GM18498 (cell line): ENCODE measurements at regions not wholly inside any gene's neighbourhood (a gene's known extent, or its start where the extent isn't known, plus 50 kb on each side); places are given as distances from the start of the nearest gene placed in this dataset.
"Not testable (repeated sequence)": the region's sequence is repeated elsewhere in the genome, so short reads cannot be mapped to it uniquely, and the experiment has no call there.

Source experiments
- ATAC-seq: cut with Tn5 transposase; IDR thresholded peaks from one replicate; pipeline ENCODE4 v1.9.1; 2021; ENCODE audit warnings: mild to moderate bottlenecking, moderate library complexity; ENCODE audit not compliant: unreplicated experiment

DNA sequence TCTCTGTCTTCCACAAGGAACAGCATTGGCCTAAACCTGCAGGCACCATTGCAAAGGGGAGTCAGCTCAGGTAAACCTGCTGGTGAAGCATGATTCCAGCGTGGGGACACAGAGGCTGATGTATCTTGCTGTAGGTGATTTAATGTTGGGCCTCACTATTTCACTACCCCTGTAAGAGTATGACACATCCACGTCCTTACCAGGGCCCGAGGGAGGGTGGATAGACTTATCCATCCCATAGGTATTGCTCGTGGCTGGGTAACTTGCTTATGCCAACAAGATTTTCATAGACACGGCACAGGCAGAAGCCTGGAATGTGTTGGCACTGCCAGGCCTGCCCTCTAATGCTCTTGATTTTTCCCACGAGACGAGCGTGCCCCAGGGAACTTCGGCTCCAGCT, 107.4 kb upstream of the SULF2 start:
- ATAC-seq = not testable (repeated sequence)

DNA sequence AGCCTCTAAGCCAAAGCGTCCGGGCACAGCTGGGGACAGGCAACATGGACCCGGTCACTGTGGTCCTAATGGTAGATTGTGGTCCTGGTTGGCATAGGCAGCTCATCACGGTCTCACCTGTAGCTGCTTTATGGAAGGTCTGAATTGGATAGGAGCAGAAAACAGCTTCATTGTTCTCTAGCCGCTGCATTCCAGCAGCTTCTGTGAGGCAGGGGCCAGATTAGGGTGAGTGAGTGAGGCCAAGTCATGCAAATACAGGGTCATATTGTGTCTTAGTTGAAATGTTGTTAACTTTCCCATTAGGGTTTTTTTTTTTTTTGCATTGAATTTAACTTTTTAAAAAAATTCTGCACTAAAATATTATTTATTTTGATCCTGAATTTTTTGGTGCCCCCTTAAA, 105.4 kb upstream of the SULF2 start:
- ATAC-seq = not testable (repeated sequence)

DNA sequence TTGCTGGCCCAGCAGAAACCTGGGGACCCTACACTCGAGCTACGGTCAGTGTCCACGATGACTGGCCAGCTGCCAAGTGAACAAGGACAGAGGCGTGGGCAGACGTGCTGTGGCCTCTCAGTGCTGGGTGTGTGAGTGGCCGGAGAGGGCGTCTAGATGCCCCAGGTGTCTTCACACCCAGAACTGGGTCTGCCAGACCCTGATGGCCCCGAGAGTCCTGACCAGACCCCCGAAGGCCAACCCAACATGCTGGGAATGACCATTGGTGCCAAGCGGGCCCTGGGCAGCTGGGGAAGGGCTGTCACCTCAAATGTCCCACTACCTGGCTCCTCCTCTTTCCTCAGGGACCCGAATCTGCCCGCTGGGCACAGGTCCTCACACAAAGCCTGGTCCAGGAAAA, 104.5 kb upstream of the SULF2 start:
- ATAC-seq = not testable (repeated sequence)

DNA sequence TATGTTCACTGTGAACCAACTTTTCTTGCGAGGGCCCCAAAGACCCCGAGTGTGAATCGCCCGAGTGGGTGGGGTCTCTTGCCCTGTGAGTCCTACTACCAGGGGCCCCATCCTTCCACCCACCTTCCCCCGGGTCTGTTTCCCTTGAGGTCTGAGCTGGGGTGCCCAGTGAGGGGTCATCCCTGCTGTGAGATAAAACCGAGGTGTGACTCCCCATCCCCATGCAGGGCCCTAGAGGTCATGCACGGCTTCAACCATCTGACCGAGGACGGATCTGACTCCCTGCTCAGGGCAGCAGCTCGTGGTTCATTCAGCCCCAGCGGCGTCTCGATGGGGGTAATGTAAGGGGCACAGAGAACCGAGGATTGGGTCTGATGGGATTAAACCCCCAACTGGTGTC, 103.1 kb upstream of the SULF2 start:
- ATAC-seq = no peak

DNA sequence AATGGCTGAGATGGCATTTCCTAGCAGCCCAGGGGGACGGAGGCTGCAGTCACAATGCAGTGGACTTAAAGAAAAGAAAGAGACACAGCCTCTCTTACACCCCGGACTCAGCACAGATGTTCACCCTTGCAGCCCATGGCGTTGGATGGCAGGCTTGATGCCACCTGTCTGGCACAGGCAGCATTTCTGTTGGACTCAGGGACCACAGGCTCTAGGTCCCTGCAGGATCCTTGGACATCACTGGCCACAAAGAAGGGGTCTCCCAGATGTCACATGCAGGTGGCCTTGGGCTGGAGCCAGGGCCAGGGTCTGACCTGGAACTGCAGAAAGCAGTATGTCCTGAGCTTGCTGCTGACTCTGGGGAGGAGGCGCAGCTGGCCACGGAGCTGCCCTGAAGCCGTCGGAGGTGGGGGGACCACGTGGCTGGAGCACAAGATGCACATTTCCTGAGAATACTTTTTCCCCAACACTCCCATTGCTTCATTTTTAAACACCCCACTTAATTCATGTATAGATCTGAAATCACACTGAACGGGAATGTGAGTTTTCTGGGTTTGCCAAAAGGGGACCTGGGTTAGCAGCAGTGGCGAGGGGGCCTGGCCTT, 102.3 kb upstream of the SULF2 start:
- no peak for ATAC-seq

DNA sequence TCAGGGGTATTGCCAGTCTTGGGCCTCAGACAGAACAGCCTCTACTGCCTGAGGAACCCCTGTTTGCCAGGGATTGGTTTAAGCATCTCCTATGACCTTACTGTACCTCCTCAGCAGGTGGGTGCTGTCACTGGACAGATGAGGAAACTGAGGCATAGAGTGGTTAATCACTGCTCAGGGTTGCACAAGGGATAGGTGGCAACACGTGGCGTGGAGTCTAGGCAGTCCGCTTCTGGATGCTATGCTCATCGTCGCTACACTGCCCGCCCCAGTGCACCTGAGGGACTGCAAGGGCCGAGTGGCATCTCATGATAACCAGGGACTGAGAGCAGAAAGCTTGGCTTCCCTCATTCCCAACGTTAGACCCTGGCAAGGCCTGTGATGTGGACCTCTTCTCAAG, 101.8 kb upstream of the SULF2 start:
- ATAC-seq = no peak

DNA sequence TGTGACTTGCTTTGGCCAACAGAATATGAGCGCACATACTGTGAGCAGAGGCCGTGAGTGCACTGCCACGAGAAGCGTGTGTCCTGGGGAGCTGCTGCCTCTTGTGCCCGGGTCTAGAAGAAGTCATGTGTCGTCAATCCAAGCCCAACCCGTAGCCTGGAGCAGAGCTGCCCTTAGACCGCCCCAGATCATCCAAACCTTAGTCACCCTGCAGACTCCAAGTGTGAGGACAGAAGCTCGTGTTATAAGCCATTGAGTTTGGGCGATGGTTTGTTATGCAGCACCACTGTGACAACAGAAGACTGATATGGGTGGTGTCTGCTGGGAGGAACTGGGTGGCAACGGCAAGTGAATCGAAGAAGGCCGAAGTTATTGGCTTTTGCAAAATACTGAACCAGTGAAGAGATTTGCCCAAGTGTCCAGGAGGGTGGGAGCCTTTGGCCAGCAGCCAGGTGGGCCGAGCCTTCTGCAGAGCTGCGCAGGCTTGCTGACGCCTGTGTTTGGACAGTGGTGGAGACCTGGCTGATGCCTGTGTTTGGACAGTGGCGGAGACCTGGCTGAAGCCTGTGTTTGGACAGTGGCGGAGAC, 101.3 kb upstream of the SULF2 start:
- no peak for ATAC-seq

DNA sequence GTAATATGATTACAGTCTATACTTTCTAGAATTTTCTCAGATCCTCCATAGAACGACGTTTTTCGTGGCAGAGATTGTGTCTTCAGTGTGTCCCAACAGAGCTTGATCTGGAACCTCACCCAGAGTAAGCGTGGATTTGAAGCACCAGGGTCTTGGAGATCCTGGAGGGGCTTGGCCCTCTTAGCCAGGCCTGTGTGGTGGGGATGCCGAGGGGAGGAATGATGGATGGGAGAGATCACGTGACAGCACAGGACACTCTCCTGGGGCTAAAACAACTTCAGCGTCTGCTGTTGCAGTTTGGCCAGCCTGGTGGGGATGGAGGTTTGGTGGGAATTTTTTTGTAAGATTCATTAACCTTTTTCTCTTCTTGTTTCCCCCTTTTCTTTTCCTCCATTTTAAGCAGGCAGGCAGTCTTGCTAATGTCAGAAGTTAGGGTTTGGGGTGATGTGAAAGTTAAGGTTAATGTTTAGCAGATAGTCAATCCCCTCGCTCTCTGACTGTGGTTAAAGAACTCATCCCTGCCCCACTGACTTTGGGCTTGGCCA, 100.7 kb upstream of the SULF2 start:
- no peak for ATAC-seq

DNA sequence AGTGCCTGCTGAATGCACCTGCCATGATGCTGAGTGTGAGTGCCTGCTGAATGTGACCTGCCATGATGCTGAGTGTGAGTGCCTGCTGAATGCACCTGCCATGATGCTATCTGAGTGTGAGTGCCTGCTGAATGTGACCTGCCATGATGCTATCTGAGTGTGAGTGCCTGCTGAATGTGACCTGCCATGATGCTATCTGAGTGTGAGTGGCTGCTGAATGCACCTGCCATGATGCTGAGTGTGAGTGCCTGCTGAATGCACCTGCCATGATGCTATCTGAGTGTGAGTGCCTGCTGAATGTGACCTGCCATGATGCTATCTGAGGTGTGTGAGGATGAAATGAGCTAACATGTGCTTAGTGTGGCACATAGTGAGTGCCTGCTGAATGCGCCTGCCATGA, 98.7 kb upstream of the SULF2 start:
- ATAC-seq = not testable (repeated sequence)

DNA sequence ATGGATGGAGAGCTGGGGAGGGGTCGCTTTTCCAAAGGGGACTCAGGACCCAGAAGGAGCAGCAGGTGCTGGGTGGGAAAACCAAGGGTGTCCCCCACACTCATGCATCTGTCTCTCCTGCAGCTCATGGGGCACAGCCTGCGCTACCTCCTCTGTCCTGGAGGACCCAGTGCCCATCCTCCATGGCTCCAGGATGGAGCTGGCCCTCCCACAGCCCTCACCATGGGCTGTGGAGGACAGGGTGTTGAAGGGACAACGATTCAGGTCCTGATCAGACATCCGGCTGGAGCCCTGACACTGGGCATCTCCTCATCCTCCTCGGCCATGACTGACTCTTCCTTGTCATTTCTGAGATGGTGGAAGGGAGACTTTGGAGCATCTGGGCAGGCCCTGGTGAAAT, 97.9 kb upstream of the SULF2 start:
- ATAC-seq = no peak

DNA sequence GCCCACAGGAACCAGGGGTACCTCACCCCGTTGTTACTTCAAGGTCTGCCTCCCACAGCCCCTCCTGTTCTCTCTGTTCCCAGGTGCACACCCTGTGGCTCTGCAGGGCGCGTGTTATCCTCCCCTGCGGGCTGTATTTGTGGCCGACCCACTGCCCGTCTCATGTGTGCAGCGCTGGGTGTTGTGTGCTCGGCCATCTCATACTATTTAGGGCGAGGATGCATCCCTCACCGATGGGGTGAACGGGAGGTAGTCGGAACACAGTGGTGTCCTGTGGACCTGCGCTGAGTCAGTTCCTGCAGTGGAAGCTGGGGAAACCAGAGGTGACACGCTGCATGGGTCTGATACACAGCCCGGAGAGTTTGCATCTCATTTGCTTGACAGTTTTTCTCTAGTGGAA, 94.5 kb upstream of the SULF2 start:
- no peak for ATAC-seq

DNA sequence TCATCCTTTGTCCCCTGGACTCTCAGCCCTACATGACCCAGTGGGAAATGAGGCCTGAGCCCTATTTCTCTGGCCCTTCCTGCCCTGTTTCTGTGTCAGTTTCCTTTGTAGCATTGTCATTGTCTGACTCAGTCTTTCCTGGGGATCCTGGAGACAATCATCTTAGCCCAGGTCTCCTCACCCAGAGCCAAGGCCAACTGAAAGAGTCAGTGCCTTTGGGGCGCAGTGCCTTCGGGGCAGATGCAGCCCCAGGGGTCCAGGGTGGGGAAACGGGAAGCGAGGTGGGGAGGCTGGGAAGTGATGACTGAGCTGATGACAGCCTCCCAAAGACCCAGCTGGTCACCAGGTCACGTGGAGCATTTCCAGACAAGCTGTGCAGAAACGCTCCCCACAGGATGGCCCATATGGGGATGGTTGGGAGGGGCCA, 93.3 kb upstream of the SULF2 start:
- no peak for ATAC-seq

DNA sequence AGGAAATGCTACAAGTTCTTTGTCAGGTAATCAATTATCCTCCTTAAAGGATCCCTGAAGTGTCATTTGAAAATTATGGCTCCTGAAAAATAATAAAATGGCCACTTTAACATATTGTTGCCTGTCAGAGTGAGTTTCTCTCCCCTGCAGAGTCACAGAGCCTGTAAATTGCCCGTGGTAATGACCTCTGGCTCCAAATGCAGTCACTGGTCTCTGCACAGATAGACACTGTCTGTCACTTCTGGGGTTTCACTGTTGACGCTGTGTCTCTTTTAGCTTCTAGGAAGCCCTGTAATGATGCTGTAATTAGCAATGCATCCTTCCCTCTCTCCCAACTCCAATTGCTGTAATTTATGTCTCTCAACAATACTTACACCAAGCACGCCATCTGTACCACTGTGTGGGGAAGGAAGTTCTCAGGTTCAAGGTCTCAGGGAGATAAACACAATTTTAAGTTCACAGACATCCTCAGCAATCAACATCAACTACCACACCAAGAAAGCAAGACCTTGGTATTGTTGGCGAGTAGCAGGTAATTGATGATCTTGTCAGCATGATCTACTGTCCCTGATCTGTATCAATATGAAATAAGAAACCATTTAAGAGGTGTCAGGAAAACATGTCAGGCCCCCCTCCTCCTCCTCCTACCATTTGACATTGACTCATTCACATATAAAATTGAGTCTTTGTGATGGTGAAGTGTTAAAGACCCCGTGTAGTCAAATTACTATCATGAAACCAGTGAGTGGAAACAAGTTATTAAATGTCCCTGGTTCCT, 91.2 kb upstream of the SULF2 start:
- ATAC-seq = no peak

DNA sequence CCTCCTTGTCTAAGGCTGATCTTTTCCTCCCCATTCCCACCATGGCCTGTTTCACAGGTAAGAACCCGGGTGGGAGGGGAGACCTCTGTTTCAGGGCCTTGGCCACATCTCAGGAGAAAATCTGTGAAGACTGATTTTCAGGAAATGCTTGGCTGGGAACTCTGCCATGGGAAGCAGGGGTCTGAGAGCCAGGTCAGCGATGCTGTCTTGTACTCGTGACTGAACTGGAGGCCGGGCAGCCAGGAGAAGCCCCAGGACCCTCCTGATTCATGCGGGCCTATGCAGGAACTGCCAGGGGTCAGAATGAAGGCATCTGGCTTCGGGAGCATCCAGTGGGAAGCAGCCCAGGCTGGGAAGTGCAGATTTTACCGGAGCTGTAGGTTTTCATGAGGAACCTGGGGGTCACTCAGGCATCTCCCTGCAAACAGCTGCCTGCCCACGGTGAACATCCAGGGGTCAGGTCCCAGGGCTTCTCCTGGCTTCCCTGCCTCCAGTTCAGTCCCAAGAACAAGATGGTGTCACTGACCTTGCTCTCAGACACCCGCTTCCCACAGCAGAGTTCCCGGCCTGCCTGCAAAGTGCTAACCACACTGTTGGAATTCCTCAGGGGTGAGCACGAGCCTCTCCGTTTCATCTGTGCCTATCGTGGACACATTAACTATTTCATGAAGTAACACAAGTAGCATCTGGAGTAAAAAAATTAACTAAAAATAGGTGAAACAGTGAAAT, 90.2 kb upstream of the SULF2 start:
- no peak for ATAC-seq

DNA sequence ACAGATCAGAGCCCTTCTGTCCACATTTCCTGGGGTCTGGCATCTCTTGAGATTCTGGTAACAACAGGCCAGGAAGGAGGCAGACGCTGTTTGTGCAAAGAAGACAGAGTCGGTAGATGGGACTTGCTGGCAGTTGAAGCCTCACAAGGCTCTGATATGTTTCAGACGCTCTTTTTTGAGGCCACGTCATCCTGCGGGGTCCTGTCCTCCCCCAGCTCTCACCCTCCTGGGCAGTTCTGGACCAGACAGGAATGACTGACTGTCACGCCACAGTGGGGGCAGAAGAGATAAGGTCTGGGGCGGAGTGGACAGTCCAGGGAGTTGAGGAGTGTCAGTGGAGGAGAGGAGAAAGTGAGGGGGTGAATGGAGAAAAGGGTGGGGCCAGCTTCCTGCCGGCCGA, 87.1 kb upstream of the SULF2 start:
- ATAC-seq = no peak

DNA sequence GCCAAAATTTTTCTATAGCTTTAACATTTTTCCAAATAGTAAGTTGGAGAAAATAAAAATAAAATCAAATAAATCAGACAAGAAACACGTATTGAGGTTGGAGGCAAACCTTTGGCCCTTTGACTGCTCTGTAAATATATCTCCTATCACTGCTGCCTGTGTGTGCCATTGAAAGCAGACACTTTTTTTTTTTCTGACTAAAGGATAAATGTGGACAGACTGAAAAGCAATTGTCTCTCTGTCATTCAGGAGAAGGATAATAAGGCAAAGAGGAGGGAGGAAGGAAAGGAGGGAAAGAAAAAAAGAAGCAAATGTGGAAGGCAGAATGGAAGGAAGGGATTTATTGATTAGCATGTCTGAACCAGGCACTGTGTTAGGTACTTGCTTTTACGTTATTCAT, 85.2 kb upstream of the SULF2 start:
- ATAC-seq = no peak

DNA sequence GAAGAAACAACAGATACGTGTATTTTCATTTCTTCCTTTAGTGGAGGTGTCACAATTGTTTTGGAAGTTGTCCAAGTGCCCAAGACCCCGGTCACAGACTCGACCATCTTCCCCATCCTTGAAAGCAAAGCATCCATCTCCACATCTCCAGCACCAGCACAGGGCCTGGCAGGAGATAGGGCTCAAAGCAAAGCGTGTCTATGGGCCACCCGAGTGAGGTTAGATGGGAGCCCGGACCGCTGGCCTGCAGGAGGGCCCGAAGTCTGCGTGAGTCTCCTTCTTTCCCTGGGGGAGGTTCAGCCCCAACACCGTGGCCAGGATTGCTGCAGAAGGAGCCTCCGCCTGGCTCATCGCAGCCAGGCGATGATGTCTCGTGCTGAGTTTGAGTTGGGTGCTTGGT, 83.5 kb upstream of the SULF2 start:
- ATAC-seq = no peak

DNA sequence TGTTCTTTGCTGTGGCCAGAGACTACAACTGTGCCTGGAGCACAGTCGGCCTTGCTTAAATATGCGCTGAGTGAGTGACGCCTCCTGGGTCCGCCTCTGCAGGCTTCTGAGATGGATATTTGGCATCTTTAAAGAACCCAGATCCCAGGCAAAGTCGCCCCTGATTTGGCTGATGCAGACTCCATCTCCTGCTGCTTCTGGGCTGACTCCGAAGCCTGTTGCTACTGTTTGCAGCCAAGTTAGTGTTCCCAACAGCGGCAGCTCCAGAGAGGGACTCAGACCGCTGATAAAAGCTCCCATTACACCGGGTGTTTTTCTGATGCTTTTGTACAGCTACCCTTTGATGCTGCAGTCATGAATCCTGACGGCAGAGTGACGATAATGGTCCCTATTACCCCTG, 83.0 kb upstream of the SULF2 start:
- ATAC-seq = no peak

DNA sequence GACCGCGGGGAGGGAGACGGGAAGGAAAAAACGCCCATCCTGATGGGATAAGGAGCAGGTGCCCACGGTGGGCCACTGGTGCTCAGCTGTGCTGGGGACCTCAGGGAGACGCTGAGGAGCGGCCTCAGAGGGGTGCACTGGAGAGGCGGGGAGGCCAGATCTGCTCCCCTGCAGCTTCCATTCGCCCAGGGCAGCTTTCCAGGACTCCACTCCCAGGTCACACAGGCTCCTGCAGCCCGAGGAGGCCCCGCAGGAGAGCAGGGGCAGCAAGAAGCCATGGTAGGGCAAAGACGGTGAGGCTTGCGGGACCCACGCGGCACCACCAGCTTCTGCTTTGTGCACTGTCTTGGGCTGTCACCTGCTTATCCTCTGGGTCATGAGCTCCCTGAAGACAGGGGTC, 82.5 kb upstream of the SULF2 start:
- ATAC-seq = no peak

DNA sequence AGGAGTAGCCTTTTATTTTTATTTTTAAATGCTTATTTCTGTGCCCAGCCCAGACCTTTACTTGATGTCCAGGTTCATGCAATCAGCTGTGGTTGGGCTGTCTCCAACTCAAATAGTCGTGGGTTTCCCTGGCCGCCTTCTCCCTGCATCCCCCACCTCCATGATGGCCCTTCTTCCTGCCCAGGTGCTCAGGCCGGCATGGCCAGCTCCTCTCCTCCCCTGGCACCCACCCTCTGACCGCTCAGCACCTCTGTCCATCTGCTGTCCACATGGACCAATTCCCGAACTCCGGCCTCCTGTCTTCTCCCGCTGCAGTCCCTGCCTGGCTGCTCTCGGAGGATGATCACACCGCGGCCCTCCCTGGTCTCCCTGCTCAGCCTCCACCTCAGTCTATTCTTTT, 81.2 kb upstream of the SULF2 start:
- ATAC-seq = no peak

DNA sequence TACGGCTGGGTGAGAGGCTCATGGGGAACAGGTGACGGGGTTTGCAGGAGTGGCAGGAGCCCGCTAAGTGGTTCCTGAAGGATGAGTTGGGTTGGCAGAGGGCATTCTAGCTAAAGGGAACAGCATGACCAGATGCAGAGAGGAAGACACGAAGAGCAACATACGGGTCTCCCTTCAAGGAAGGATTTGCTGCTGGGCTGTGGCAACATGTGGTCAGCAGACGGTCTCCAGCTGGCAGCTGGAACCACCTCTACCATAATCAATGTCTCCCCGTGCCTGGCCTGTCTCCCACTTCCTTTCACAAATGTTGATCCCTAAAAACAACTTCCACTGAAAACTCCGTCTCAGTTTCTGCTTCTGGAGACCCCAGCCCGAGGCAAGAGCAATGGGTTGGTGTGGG, 80.6 kb upstream of the SULF2 start:
- no peak for ATAC-seq

DNA sequence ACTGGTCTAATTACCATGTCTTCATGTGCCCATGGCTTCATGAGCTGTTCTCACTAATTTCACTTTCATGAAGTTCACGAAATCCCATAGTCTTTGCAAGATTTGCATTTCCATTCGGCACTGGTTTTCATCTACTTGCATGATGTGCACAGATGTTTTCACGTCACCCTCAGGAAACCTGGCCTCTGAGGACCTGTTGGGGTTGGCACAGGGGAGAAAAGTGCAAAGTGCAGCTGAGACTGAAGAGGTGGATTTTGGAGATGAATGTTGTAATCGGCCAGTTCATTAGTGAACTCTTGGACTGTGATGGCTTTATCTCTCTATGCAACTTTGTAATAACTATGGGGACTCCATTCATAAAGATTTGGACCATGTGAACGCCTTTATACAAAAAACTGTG, 80.2 kb upstream of the SULF2 start:
- no peak for ATAC-seq
